CD4-positive, alpha-beta T cell treated with Interleukin-12 subunit alpha and Interleukin-12 subunit beta, for 1 hour (primary cell): ENCODE measurements at regions not wholly inside any gene's neighbourhood (a gene's known extent, or its start where the extent isn't known, plus 50 kb on each side); places are given as distances from the start of the nearest gene placed in this dataset.

Experiments
- DNase-seq: peaks from one replicate; pipeline ENCODE4 v3.0.0-alpha.2; 2020

DNA sequence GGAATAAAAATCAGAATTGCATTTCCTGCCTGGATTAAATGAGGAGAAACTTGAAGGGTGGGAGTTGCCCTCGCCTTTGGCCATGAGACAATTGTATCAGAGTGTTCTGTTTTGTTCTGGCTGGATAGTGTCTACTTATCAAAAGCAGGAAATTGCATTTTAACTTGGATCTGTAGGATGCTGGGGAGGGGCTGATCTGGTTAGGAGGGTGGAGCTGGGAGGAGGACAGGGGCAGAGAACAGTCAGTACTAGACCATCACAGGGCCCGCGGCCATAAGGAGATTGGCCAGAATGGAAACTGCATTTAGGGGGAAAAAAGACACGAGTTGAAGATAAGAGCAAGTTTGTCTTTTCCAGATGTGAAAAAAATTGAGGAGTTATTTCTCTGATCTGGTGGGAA is 199.1 kb upstream of the POU3F3 start:
- no peak for DNase-seq

DNA sequence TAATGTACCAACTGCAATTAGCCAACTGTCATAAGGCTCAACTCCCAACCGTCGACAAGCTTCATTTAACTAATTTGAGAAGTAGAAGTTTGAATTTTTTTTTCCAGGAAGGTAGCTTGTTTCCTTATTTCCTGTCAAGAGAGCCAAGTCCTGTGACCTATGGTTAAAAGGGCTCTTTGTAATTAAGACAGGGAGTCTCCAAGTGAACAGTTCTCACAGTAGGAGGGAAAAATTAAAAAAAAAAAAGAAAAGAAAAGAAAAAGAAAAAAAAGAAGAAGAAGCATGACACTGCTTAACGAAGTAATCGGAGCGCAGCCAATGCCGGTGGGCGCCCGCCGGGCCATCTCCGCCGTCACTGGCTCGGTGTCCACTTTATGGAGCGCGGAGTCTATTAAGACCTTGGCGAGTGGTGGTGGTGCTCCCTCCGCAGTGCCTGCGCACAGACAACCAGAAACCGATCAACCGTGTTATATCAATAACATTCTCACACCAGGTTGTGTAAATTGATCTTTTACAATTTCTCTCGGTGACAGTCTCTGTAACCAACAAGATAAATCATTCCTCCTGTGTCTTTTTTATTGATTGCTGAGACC is 197.2 kb upstream of the POU3F3 start:
- no peak for DNase-seq

DNA sequence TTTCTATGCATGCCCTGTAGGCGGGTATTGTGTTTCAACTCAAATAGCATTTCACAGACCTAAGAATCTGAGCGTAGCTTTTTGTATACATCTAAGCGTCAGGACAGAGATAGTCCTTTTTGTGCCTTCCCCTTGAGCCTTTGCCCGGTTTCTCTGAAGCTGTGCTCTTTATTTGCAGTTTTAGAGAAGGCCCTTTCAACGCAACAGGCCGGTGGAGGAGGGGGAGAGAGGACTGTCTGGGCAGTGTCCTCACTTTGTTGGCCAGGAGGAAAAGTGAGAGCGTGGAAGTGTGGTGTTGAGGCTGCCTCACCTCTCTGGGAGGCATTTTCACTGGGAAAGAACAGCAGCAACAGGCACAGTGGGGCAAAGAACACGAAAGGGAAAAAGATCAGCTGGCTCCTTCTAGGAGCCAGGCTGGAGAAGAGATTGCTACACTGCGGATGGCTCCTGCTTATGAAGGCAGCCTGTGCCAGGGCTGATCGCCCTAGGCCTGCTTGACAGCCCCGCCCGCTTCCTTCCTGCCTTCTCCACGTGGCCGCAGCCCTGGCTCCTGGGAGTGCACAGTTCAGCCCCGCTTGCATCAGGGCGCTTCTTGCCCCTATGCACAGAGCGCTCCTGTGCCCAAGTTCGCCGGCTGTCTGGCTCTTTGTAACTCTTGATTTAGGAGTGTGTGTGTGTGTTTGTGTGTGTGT is 195.6 kb upstream of the POU3F3 start:
- DNase-seq, result no peak

DNA sequence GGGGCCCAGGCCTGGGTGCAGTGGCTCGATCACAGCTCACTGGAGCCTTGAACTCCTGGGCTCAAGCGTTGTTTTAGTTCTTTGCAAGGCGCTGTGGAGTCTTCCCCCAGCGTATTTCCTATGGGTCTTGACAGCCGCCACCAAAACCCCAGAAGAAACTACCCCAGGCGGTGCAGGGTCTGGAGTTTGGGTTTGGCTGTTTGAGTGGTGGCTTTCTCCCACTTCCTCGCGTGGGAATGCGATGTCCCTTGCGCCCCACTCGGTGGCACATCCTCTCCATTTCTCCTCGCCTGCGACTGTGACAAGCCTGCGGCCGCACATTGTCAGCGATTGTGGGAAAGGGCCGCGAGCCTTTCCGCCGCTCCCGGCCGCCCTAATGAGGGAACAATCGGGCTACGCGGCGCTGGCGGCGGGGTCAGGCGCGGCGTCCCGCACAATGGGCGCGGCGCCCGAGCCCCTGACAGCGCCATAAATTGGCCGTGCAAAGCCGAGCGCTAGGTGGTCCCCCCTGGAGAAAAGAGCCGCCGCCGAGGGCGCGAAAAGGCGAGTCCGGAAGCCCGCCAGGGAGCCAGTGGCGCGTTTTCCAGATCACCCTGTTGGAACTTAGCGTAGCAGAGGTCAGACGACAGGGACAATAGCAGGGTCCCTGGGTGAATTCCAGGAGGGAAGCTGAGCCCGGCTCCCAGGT is 194.9 kb upstream of the POU3F3 start:
- no peak for DNase-seq

DNA sequence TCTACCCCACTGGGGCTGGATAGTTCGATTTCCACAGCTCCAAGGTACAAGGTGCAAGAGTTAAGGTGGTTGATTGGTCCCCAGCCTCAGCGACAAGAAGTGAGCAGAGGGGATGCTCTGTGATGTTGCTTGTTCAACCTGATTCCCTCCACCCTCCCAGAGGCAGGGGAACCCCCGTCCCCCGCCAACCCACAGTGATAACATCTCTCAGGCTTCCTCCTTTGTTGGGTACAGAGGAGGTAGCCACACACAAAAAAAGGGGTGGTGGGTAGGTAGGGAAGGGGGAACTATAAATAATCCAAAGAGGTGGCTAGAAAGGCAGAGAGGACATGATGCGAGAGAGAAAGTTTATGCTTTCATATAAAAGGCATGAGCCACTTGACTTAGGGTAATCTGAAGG is 192.9 kb upstream of the POU3F3 start:
- no peak for DNase-seq

DNA sequence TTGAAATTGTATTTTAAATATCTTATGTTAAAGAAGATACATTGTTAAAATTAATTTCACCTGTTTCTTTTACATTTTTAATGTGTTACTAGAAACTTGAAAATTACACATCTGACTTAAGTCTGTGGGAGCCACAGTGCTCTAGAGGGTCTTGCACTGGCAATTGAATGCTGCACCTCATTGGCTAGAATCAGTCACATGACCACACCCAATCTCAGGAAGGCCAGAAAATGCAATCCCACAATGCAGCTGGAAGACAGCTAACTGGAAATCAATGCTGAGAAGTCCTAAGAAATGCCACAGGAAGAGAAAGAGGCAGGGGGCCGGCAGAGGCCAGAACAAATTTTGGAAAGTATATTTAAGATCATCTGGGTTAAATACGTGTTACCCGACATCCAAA is 189.2 kb upstream of the POU3F3 start:
- DNase-seq, result no peak

DNA sequence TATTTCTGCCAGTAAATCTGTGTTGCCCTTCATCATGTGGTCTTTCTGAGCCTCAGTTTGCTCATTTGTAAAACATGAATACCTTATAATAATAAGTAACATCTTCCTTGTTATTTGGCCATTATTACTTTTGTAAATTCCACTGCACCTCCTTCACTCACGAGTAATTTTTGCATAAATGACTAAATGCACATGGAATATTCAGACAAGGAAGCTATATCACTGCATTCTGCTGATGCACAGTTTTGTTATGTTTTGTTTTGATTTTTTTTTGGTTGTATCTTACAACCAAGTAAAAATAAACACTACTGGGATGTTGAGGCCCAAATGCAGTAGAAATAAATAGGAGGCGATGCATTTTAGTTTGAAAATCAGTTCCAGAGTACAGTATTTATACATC is 185.3 kb upstream of the POU3F3 start:
- DNase-seq, result no peak

DNA sequence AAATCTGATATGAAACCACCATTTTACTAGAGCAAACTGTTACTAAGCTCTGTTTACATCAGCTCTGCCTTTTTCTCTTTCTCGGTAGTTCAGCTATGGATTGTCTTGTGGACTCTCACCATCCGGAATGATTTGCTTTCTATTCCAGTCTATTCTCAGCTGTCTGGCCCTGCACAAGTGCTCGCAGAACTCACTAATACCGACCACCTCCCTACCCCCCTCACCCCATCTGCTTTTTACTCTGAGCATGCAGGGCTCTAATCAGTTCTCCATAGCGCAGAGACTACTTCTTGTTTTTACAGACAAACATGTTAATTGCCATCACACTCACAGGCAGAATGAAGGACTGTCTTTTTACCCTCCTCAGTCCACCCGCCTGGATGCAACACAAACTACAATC is 180.7 kb upstream of the POU3F3 start:
- no peak for DNase-seq

DNA sequence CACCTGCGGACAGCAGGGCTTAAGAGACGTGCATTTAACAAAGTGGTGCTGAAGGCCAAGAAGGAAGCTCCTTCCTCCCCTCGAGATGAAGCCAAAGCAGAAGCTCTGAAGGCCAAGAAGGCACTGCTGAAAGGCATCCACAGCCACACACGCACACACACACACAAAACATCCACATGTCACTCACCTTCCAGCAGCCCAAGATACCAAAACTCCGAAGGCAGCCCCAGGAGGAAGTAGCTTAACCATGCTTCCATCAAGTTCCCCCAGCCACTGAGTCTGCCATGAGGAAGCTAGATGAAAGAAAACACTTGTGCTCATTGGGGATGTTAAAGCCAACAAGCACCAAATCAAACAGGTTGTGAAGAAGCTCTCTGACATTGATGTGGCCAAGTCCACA is 175.7 kb upstream of the POU3F3 start:
- DNase-seq, result no peak

DNA sequence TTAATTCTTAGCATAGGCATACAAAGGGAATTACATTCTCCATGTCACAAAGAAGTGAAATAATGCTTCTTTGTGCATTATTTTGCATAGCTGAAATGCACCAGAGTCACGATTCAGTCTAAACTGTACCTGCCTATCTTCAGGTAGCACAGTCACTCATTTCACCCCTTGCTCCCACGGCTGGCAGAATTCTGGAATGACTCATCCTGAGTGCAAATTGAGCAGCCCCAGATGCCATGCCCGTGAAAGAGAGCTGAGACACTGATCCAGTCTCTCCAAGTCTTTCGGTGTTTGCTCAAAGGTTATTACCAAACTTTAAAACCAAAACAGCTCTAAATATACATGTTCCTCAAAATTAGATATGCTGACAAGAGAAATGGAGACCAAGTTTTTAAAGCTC is 168.3 kb upstream of the POU3F3 start:
- DNase-seq, result no peak

DNA sequence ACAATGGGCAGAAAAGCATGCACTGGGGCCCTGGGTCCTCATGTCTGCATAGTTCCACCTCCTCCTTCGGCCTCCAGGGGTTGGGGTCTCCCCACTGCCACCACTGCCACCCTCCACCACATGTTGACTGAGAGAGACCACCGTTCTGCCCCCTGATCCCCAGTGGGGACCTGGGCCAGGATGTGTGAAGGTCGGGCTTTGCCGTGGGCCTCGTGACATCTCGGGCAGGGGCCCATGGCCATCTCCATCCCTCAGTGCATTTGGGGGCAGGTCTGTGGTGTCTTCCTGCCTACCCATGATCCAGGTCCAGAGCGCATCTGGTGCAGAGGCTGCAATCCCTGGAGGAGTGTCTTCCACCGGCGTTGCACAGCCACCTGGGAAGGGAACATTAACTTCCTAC is 166.8 kb upstream of the POU3F3 start:
- no peak for DNase-seq

DNA sequence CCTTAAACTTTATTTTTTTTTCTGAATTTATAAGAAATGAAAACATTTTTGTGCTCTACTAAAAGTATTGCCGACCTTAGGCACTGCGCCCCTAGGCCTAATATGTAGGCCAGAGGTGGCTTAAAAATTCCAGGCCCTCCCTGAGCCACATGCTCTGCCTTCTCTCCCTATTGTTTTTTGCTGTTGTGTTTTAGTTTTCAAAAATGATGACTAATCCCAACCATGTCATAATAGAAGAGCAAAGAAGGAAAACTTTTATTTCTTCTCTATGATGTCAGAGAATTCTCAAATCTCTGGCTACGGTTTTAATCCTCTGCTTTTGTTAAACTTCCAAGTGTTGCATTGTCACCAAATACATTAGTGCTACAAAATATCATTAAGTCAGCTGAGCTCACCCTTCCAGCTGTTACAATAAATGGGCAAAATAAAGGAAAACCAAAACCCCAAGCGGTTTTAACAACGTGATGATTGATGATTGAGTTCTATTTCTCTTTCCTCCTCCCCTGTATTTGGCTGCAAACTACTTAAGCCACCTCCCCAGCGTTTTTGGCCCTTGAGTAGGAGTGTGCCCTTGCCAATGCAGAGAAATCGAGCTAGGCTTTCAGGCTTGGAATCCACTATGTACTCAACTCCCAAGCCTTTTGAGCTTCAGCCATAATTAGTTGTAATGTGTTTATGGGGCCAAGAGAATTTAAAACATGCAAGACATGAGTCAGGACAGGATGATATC is 163.5 kb upstream of the POU3F3 start:
- no peak for DNase-seq

DNA sequence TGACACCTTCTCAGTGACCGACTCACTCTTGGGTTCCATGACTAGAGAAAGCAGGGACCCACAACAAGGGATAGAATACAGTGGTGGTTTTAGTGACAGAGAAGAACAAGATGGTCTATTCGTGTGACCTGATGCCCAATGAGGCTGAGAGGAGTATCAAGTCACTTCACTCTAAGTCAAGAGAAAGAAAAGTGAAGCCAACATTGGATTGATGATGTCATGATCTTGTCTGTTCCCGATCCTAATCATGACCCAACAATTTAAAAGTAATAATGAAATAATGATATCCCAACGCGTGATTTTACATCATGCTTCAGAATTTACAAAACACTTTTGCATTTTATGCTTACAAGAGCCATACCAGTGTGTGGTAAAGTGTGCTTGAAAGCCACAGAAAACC is 155.6 kb upstream of the POU3F3 start:
- no peak for DNase-seq

DNA sequence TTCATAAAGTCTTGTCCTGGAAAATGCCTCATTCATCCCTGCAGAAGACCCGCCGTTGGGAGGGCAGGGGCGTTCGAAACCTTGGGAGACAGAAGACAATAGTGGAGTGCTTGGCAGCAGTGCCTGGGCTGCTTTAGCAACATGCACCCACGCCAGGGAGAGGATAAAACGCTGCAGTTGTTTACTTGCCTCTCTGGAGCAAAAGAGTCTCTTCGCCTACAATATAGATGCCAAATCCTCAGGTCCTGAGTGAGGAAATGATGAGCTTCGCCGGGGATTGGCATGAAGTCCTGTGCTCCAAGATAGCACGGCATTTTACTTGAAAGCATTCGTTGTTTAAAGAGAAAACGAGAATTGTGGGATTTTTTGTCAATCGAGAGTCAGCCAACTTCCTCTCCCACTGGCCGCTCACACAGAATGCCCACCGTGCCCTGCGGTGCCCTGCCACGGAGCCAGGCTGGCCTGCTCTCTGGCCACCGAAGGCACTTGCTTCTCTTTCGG is 152.5 kb upstream of the POU3F3 start:
- no peak for DNase-seq

DNA sequence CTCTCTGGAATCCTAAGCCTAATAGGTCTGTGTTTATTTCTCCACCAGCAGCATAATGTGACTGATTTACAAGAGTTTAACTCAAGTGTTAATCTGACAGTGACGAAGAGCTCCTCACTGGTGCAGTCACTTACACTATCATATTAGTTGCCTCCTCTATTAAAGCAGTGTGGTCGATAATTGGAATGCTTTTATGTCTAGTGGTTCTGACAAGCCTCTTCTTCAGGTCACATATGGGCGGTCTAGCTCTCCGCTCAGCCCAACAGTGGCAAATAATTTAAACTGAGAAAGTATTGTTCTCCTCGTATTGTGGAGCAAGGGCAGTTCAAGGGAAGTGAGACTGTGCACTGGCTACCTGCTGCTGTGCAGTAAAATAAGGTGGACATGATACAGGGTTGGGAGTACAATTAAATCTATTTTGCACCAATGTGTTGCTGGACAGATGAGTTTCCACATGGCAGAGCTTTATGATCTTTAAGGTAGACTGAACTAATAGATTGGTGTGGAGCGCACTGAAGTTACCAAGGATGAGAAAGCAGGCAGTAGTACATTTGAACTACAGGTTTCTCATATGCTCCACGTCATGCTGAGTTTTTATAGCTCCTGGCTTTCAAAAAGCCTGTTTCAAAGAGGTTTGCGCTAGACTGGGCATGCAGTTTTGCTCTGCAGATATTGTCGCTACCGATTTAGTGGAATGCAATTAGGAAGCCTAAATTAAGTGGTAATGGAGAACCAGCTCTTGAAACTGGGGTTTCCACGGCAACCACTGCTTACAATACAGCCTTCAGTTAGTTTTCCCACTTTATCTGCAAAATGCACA is 151.7 kb upstream of the POU3F3 start:
- DNase-seq, result no peak

DNA sequence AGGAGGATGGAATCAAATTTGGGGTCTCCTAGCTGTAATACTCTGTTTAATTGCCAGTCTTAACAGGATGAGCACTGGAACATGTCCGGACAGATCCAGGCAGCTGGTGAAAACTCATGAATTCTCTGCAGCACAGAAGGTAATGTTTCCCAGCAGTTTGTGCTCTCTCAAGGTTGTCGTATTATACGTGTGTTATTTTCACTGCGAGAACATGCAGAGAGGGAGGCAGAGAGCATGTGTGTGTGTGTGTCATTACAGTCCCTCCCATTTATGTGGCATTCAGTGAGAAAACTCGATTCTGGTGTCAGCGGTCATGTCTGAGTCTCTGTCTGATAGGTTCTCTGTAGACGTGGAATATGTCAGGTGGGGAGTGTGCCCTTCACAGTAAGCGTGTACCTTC is 150.2 kb upstream of the POU3F3 start:
- DNase-seq, result no peak

DNA sequence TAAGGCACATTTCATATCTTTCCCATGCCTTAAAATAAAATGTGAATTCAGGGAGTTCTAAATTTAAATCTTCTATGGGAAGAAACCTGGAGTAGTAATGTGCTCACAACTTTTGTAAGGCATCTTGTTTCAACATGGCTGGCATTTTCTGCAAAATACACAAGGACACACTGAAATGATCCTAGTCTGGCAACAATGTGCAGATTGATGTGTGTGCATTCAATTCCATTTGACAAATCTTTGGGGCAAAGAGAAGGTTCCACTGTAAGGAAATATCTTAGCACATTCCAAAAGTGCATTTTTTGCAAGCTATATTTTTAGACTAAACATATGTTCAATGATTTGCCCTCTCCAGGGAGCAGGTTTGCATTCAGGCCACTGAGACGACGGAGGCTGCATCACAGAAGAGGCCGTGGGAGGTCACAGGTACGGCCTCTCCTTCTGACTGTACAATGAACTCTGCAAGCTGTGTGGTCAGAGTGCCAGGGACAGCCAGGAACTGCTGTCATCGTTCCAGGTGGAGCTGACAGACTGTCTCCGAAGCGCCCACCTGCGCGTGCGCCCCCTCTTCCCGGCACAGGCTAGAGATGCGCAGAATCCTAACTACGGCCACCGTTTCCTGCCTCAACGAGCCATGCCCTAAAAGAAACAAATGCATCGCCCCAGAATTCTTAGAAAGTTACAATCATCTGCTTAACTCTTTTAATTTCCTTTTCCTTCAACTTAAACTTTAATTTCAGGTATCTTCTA is 149.2 kb upstream of the POU3F3 start:
- no peak for DNase-seq

DNA sequence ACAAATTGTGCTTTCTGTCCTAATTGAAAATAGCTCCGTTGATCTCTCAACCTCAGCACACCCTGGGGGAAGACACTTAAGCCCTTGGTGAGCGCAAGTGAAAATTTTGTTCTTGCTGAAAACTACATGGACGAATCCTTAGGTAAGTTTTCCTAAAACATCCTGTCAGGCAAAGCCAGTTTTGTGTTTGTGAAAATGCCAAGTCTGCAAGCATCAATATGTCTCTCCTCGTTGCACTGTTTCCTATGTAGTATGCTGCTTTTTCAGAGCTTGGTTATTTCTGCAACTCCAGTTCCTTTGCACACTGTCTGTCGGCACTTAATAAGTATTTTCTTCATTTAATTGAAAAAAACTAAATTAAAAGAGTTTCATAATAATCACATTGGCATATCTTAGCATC is 146.9 kb upstream of the POU3F3 start:
- DNase-seq, result no peak

DNA sequence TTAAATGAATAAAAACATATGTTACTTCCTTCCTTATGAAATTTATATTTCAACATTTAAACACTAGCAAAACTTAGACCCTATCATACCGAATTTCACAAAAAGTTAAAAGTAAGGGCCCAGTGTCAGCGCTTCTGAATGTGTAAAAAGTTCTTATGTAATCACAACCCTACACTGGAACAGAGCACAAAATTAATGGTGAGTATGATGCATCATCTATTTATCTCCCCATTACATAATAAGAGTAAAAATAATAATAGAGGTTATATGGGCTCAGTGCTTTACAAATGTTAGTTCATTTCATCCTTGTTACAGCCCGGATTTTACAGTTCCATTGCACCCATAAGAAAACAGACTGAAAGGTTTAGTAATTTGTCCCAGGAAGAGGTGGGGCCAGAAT is 144.9 kb upstream of the POU3F3 start:
- no peak for DNase-seq

DNA sequence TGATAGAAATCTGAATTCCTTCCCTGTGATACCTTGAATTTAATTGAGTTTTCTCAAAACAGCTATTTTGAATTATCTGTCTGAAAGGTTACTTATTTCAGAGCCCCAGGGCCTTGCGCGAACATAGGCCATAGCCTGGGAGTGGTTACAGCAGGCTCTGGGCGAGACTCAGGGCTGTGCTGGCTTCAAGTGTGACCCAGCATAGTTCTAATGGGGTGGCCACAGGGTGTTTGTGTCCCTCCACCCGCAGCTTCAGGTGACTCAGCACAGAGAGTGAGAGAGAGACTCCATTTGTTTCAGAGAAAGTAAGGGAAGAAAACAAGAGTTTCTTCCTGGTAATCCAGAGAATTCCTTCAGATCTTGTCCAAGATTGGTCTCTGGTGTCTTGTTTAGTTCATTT is 137.9 kb upstream of the POU3F3 start:
- no peak for DNase-seq

DNA sequence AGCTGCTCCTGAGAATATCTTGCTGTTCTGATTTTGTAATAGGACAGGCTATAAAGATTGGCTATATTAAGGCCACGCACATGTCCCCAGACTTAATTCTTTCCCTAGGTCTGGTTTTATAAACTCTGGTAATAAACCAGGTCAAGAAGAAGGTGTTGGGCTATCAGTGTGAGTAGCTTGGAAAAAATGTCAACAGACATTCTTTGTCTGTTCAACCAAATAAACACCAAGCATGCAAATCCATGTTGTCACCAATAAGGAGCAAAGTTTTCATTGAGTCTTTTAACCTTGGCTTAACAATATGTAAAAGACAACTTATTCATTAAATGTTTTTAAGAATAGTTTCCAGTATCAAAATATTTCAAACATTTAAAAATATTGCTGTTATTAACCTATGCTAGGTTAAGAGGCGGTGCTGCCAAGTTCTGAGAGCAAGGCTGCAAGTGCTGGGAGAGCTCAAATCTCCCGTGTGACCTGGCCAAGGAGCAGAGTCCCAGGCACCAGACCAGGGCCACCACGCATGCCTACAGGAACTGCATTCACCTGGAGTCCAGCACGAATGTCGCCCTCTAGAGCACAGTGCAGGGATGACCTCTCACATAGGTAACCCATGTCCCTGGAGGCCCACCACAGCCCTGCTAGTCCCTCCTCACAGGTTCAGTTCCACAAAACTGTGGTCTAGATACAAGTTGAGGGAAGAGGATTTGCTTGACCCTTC is 120.5 kb upstream of the POU3F3 start:
- DNase-seq, result no peak
